Adrenal gland (tissue), 5 donors: ENCODE measurements at regions not wholly inside any gene's neighbourhood (a gene's known extent, or its start where the extent isn't known, plus 50 kb on each side); places are given as distances from the start of the nearest gene placed in this dataset.

ENCODE experiments used
- CTCF ChIP-seq, 6 experiments: fragments of 450-650 bp in 4 of 6; fragments of 200-600 bp in 2 of 6; sonication (generic) in 1 of 6; IDR thresholded peaks; 1 replicate in 5 of 6; 2 replicates in 1 of 6; pipeline versions ENCODE4 v1.5.1 to v1.8.0; 2016 to 2021; ENCODE audit warnings: antibody characterized with exemption in 6 of 6, mild to moderate bottlenecking in 2 of 6, moderate library complexity in 1 of 6
- POLR2A ChIP-seq, 2 donors: fragments of 450-650 bp; IDR thresholded peaks; one replicate each; pipeline ENCODE4 v1.6.1; 2017; ENCODE audit warnings: antibody characterized with exemption in 2 of 2, mild to moderate bottlenecking in 2 of 2, moderate library complexity in 1 of 2
- donor health status: DM: no; HTN: no; CAD: no.

- TF ChIP-seq POLR2A (IDR thresholded peaks at IDR 0.05) (no peak), CTCF (IDR thresholded peaks at IDR 0.05) (no peak)
Observed at GRCh38 chr1:185564816-185565215, 169.4 kb upstream of the HMCN1 start.
